ENCODE measurements at regions not wholly inside any gene's neighbourhood (a gene's known extent, or its start where the extent isn't known, plus 50 kb on each side); places are given as distances from the start of the nearest gene placed in this dataset.

DNA sequence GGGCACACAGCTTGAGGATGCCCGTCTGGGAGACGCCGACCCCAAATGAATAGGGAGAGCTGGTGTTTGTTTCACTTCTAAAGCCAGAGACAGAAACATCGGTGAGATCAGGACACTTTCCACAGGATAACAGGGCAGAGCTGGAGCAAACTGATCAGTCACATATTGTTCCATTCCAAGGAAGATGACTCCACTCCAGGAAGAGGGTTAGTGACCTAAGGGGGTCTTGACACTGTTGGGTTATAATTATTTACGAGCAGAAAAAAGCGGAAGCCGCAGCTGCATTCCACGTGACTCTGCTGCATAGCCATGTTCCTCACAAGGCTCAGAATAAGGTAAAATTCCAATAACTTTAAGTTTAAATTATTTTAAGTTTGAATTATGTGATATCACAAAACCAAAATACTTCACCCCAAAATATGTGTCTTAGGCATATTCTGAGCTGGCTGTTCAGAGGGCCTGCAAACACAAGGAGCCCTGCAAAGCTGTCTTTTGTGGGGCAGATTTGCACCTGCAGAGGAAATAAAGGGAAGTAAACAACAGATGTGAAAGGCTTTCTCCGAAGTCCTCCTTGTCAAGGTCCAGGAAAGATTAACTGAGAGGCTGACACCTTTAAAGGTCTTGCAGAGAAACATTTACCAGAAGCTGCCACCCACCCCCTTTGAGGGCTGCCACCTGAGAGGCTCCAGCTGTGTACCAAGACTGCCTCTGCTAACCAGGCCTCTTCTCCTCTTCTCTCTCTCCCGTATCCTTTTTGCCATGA, 819.2 kb downstream of the UQCRFS1 start:
- no peak overlapping the region for H3K27ac ChIP-seq
- H3K4me1 ChIP-seq, result peaks cover 0 to 4% (median 0%) of the 10 kb centered on the region in 4 donors
- intact Hi-C loops (cut with DNase I), result no loop called here
- DNase-seq, result no peak
- H3K9me3 ChIP-seq, result no peaks in the 10 kb centered on the region
- no peaks in the 10 kb centered on the region for H3K36me3 ChIP-seq
- WGBS, 2 donors, result 18 to 45% methylated on average over 10 of the region's 10 CpGs
- no peaks in the 10 kb centered on the region for H3K27me3 ChIP-seq
- no peak for TF ChIP-seq POLR2A (IDR thresholded peaks at IDR 0.05)
- TF ChIP-seq, protein P1, sequence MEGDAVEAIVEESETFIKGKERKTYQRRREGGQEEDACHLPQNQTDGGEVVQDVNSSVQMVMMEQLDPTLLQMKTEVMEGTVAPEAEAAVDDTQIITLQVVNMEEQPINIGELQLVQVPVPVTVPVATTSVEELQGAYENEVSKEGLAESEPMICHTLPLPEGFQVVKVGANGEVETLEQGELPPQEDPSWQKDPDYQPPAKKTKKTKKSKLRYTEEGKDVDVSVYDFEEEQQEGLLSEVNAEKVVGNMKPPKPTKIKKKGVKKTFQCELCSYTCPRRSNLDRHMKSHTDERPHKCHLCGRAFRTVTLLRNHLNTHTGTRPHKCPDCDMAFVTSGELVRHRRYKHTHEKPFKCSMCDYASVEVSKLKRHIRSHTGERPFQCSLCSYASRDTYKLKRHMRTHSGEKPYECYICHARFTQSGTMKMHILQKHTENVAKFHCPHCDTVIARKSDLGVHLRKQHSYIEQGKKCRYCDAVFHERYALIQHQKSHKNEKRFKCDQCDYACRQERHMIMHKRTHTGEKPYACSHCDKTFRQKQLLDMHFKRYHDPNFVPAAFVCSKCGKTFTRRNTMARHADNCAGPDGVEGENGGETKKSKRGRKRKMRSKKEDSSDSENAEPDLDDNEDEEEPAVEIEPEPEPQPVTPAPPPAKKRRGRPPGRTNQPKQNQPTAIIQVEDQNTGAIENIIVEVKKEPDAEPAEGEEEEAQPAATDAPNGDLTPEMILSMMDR (IDR thresholded peaks at IDR 0.05), result no peak
- no peak for TF ChIP-seq EP300 (IDR thresholded peaks at IDR 0.05)
- H3K4me3 ChIP-seq, result no peak overlapping the region

DNA sequence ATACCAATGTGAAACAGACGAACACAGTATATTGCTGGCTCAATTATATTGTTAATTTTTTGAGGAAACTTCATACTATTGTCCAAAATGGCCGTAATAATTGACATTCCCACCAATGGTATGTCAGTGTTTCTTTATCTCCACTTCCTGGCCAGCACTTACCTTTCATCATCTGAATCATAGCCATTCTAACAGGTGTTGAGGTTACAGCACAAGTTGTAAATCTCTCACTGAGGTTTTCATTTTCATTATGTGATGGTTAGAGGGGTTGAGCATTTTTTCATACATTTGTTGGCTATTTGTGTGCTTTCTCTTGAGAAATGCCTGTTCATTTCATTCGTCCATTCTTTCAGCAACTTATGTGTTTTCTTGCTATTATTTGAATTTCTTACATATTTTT, 824.0 kb downstream of the UQCRFS1 start:
- 49 to 64% methylated on average over 3 of the region's 3 CpGs for WGBS, 2 donors
- Histone ChIP-seq H3K4me3 (no peak overlapping the region), H3K27ac (no peak overlapping the region), H3K36me3 (no peaks in the 10 kb centered on the region), H3K4me1 (peaks cover 0 to 4% (median 0%) of the 10 kb centered on the region in 4 donors), H3K9me3 (no peaks in the 10 kb centered on the region), H3K27me3 (no peaks in the 10 kb centered on the region)
- TF ChIP-seq POLR2AphosphoS5 (IDR thresholded peaks at IDR 0.05) (no peak), EP300 (IDR thresholded peaks at IDR 0.05) (no peak), POLR2A (IDR thresholded peaks at IDR 0.05) (no peak)
- TF ChIP-seq, protein P1 (IDR thresholded peaks at IDR 0.05), result no peak
- no peak for DNase-seq
- intact Hi-C loops (cut with DNase I), result no loop called here

DNA sequence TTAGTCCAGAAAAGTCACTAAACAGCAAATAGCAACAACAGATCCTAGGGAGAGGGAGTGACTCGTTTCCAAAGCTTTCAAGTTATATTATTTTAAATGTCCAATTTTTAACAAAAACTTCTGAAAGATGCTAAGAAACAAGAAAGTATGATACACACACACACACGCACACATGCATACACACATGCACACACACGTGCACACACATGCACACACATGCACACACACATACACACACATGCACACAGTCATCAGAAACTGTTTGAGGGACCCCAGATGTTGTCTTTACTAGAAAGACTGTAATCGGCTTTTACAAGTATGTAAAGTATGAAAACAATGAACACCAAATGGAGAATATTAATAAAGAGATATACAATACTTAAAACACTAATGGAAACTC, 825.4 kb downstream of the UQCRFS1 start:
- Histone ChIP-seq H3K27me3 (no peaks in the 10 kb centered on the region), H3K4me1 (no peaks in the 10 kb centered on the region), H3K27ac (no peak overlapping the region), H3K9me3 (no peaks in the 10 kb centered on the region), H3K36me3 (no peaks in the 10 kb centered on the region), H3K4me3 (no peak overlapping the region)
- TF ChIP-seq, protein P1 (IDR thresholded peaks at IDR 0.05), result no peak
- TF ChIP-seq POLR2AphosphoS5 (IDR thresholded peaks at IDR 0.05) (no peak), EP300 (IDR thresholded peaks at IDR 0.05) (no peak), POLR2A (IDR thresholded peaks at IDR 0.05) (no peak)
- intact Hi-C loops (cut with DNase I), result no loop called here
- no peak for DNase-seq
- WGBS, 2 donors, result 76% methylated on average over 4 of the region's 4 CpGs

DNA sequence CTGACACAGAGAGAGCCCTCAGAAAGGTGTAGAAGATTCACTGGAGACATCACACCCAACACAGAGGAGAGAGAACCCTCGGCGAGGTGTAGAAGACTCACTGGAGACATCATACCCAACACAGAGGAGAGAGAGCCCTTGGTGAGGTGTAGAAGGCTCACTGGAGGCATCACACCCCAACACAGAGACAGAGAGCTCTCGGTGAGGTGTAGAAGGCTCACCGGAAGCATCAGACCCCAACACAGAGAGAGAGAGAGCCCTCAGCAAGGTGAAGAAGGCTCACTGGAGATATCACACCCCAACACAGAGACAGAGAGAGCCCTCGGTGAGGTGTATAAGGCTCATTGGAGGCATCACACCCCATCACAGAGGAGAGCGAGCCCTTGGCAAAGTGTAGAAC, 826.5 kb downstream of the UQCRFS1 start:
- TF ChIP-seq, protein P1 (IDR thresholded peaks at IDR 0.05), result no peak
- TF ChIP-seq EP300 (IDR thresholded peaks at IDR 0.05) (no peak), POLR2AphosphoS5 (IDR thresholded peaks at IDR 0.05) (no peak), POLR2A (IDR thresholded peaks at IDR 0.05) (no peak)
- no peak overlapping the region for H3K27ac ChIP-seq
- intact Hi-C loops (cut with DNase I), result no loop called here
- H3K27me3 ChIP-seq, result no peaks in the 10 kb centered on the region
- H3K9me3 ChIP-seq, result no peaks in the 10 kb centered on the region
- WGBS, 2 donors, result 74 to 91% methylated on average over 6 of the region's 6 CpGs
- no peaks in the 10 kb centered on the region for H3K36me3 ChIP-seq
- no peak for DNase-seq
- H3K4me3 ChIP-seq, result no peak overlapping the region
- no peaks in the 10 kb centered on the region for H3K4me1 ChIP-seq

DNA sequence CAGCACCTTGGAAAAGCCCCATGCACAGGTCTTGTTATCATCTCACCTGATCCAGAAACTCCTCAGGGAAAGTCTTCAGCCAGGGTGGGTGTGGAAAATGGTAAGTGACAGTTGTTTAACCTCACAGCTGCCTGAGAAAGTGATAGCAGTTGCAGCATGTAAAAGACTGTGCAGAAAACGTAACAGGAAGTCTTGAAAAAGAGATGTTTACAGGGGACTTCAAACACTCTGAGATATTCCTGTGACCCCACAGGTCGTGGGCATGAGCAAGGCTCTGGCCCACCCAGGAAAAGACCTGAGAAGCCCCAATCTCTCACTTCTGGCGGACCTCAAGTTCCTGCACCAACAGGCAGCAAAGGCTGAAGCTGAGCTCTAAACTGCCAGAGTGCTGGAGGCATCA, 826.9 kb downstream of the UQCRFS1 start:
- DNase-seq, result no peak
- H3K27me3 ChIP-seq, result no peaks in the 10 kb centered on the region
- 24 to 38% methylated on average over 3 of the region's 3 CpGs for WGBS, 2 donors
- no peak for TF ChIP-seq EP300 (IDR thresholded peaks at IDR 0.05)
- no peak for TF ChIP-seq POLR2A (IDR thresholded peaks at IDR 0.05)
- TF ChIP-seq POLR2AphosphoS5 (IDR thresholded peaks at IDR 0.05), result no peak
- TF ChIP-seq, protein P1 (IDR thresholded peaks at IDR 0.05), result no peak
- no peaks in the 10 kb centered on the region for H3K4me1 ChIP-seq
- no peak overlapping the region for H3K27ac ChIP-seq
- no peaks in the 10 kb centered on the region for H3K9me3 ChIP-seq
- no peak overlapping the region for H3K4me3 ChIP-seq
- intact Hi-C loops (cut with DNase I), result no loop called here
- no peaks in the 10 kb centered on the region for H3K36me3 ChIP-seq

Measured in sigmoid colon (tissue), 6 donors.